BJ (cell line): ENCODE measurements at regions not wholly inside any gene's neighbourhood (a gene's known extent, or its start where the extent isn't known, plus 50 kb on each side); places are given as distances from the start of the nearest gene placed in this dataset.

Source experiments
- CTCF ChIA-PET: fragments of 350-600 bp; formaldehyde crosslinking; extraction: SDS; loops from one replicate; lab custom pipeline; 2021; ENCODE audit warnings: antibody characterized with exemption, inconsistent platforms; lab: Yijun Ruan, JAX
- POLR2A ChIA-PET: fragments of 300-600 bp; sonication (Branson Sonifier 250); formaldehyde crosslinking; extraction: SDS; loops from one replicate; lab custom pipeline; 2021; ENCODE audit warnings: antibody characterized with exemption; lab: Charles Lee
- DNase-seq: peaks from one replicate; pipeline ENCODE4 v3.0.0-alpha.2; 2011; ENCODE audit warnings: low read depth
- H3K27me3 ChIP-seq: 2 replicates; pipeline ENCODE4 v1.6.0; 2011; ENCODE audit warnings: low read length; ENCODE audit not compliant: control insufficient read depth, insufficient read depth
- H3K36me3 ChIP-seq: 2 replicates; pipeline ENCODE4 v1.5.1; 2011; ENCODE audit warnings: low read length; ENCODE audit not compliant: control insufficient read depth, insufficient read depth
- H3K4me3 ChIP-seq: 2 replicates; pipeline ENCODE4 v1.5.1; 2011; ENCODE audit warnings: low read depth, mild to moderate bottlenecking, control low read depth, low read length
- TF ChIP-seq, protein P1 (sequence below): IDR thresholded peaks from 2 replicates; pipeline ENCODE4 v1.5.1; 2011; ENCODE audit warnings: low read depth, mild to moderate bottlenecking, control low read depth, inconsistent platforms, low read length, moderate library complexity; ENCODE audit not compliant: insufficient read depth

DNA sequence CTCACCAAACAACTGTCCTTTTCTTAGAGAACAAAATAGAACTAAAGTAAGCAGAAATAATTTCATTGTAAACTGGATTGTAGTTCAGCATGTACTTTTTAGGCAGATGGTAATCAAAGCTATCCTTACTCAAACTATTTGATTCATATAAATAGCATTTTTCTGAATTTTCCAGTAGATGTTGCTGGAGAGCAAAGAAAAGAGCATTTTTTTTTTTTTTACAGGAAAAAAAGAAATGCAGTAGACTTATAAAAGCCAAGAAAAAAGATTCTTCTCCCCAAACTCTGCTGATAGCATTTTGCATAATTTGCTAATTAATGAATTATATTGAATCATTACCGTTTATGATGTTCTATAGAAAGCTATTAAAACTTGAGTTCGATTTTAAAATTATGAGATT lies 715.3 kb upstream of the WWC1 start:
- TF ChIP-seq, protein P1, sequence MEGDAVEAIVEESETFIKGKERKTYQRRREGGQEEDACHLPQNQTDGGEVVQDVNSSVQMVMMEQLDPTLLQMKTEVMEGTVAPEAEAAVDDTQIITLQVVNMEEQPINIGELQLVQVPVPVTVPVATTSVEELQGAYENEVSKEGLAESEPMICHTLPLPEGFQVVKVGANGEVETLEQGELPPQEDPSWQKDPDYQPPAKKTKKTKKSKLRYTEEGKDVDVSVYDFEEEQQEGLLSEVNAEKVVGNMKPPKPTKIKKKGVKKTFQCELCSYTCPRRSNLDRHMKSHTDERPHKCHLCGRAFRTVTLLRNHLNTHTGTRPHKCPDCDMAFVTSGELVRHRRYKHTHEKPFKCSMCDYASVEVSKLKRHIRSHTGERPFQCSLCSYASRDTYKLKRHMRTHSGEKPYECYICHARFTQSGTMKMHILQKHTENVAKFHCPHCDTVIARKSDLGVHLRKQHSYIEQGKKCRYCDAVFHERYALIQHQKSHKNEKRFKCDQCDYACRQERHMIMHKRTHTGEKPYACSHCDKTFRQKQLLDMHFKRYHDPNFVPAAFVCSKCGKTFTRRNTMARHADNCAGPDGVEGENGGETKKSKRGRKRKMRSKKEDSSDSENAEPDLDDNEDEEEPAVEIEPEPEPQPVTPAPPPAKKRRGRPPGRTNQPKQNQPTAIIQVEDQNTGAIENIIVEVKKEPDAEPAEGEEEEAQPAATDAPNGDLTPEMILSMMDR: no peak
- Histone ChIP-seq H3K27me3 (peaks cover 12% of the 10 kb centered on the region), H3K36me3 (no peaks in the 10 kb centered on the region), H3K4me3 (no peak overlapping the region)
- POLR2A ChIA-PET: no interaction called here
- CTCF ChIA-PET: interaction anchor here (0.6 to 1.1 kb wide), 4 partner anchors 184 to 534 kb away, joined by 3 read pairs; no protein-coding TSS in a partner anchor
- DNase-seq: no peak

DNA sequence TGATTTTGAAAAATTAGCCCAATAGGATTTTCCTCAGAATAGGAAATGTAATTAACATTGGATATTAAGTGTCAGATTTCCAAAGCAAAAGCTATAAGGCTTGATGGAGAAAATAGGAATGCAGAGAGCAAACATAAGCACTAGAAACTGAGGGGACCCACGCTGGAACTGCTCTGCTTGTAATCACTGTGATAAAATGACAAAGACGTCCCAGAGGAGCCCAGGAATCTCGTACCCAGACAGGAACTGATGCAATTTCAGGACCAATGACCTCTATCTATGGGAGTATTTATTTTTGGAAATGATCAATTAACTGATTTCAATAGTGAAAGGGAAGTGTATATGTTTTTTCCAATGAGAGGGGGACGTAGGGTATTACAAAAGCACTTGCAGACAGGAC lies 714.5 kb upstream of the WWC1 start:
- Histone ChIP-seq H3K27me3 (peaks cover 12% of the 10 kb centered on the region), H3K36me3 (no peaks in the 10 kb centered on the region), H3K4me3 (no peak overlapping the region)
- ChIA-PET POLR2A (no interaction called here), CTCF (interaction anchor here (0.9 kb wide), 1 partner anchor 140 kb away, joined by 3 read pairs; no protein-coding TSS in a partner anchor)
- TF ChIP-seq, protein P1: no peak
- no peak for DNase-seq

- ChIA-PET CTCF (interaction anchor here (0.9 to 2.4 kb wide), 2 partner anchors 11 to 139 kb away, joined by 3 to 6 read pairs; no protein-coding TSS in a partner anchor), POLR2A (no interaction called here)
These were observed 713.8 kb upstream of the WWC1 start for GRCh38 chr5:167577616-167578015.

DNA sequence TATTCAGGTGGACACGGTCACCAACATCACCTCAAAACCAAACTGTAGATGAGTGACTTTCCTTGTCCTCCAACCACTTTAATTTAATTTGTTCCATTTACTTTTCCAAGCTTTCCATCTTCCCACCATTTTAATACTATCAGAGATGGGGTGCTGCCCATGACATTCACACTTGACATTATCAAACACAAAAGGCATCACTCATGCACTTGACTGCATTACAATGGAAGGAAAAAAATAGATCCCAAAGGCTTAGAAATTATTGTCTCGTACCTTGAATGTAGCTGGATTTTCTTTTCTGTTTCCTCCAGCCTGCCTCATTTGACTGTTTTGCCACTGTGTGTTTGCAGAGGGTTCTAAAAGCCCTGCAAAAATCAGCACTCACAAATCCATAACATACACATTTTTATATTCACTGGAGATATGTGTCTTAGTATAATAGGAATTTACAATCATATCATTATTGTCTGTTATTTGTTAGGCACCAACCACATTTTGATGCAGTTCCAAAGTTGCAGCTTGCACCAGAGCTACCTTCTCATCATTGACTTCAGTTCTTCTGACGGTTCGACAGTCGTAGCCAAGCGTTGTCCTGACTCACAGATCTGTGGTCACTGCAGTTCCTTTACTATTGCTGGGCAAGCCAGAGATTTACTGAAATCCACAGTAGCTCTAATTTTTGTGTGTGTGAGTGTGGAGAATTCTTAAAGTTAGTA lies 712.3 kb upstream of the WWC1 start:
- Histone ChIP-seq H3K4me3 (no peak overlapping the region), H3K27me3 (peaks cover 10% of the 10 kb centered on the region), H3K36me3 (no peaks in the 10 kb centered on the region)
- ChIA-PET POLR2A (interaction anchor here (0.6 kb wide), 1 partner anchor 94 kb away, joined by 10 read pairs; no protein-coding TSS in a partner anchor), CTCF (interaction anchor here (0.8 to 2.4 kb wide), 2 partner anchors 13 to 602 kb away, joined by 3 to 6 read pairs; no protein-coding TSS in a partner anchor)
- TF ChIP-seq, protein P1: no peak
- no peak for DNase-seq

More at GRCh38 chr5:167577616-167578015, 713.8 kb upstream of the WWC1 start:
- Histone ChIP-seq H3K4me3 (no peak overlapping the region), H3K36me3 (no peaks in the 10 kb centered on the region), H3K27me3 (peaks cover 12% of the 10 kb centered on the region)
- TF ChIP-seq, protein P1: no peak
- DNase-seq: no peak

DNA sequence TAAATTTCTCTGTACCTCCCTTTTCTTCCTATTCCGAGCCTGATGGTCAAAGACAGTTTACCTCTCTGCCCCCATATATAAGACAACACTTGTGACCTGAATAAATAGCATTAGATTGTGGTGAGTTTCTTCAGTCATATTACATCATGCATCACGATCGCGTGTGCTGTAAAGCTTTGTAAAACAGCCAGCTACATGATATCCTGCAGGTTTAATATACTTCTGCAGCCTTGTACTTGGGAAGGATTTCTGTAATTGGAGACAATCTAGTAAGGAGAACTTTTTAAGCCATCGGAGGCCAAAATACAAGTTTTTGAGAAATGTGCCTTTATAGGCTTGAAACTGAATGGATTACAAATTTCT lies 711.8 kb upstream of the WWC1 start:
- no peak for DNase-seq
- H3K27me3 ChIP-seq: peaks cover 6% of the 10 kb centered on the region
- no peak overlapping the region for H3K4me3 ChIP-seq
- TF ChIP-seq, protein P1: no peak
- no peaks in the 10 kb centered on the region for H3K36me3 ChIP-seq
- CTCF ChIA-PET: interaction anchor here (0.6 to 2.4 kb wide), 3 partner anchors 13 to 602 kb away, joined by 3 to 6 read pairs (median 4); no protein-coding TSS in a partner anchor
- POLR2A ChIA-PET: interaction anchor here (0.6 kb wide), 1 partner anchor 95 kb away, joined by 10 read pairs; no protein-coding TSS in a partner anchor
